ENCODE measurements at regions not wholly inside any gene's neighbourhood (a gene's known extent, or its start where the extent isn't known, plus 50 kb on each side); places are given as distances from the start of the nearest gene placed in this dataset.

DNA sequence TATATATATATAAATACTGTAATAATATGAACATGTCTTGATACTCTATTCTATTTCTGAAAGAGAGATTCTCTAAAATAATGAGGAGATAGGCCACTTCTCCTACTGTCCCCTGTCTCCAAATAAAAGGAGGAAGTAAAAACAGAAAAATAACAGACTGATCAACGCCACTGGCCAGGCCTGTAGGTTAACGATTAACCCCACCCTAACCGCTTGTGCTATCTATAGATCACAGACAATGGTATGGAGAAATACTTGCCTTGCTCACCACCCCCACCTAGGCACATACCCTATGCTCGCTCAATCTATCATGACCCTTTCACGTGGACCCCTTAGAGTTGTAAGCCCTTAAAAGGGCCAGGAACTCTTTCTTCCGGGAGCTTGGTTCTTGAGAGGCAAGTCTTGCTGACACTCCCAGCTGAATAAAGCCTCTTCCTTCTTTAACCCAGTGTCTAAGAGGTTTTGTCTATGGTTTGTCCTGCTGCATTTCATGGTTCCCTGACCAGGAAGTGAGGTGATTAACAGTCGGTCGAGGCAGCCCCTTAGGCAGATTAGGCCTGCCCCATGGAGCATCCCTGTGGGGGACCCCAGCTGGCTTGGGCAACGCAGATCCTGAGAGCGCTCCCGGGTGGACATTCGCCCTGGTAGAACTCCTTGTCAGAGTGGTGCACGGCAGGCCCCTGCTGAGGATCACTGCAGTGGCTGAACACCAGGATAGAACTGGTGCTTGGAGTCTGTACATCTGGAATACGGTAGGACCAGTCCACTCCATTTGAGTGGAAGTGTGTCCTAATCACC is 521.8 kb upstream of the CNTN3 start:
- Mint-ChIP-seq H3K4me3 (ENCODE audit: unreplicated experiment) (no peak overlapping the region), H3K4me1 (ENCODE audit: unreplicated experiment) (no peaks in the 10 kb centered on the region), H3K36me3 (ENCODE audit: low read depth, unreplicated experiment) (peaks cover 5% of the 10 kb centered on the region), H3K27me3 (ENCODE audit: unreplicated experiment) (peaks cover under 1% of the 10 kb centered on the region), H3K9me3 (ENCODE audit: unreplicated experiment) (no peaks in the 10 kb centered on the region), H3K27ac (ENCODE audit: unreplicated experiment) (no peak overlapping the region)
- TF ChIP-seq, protein P1, sequence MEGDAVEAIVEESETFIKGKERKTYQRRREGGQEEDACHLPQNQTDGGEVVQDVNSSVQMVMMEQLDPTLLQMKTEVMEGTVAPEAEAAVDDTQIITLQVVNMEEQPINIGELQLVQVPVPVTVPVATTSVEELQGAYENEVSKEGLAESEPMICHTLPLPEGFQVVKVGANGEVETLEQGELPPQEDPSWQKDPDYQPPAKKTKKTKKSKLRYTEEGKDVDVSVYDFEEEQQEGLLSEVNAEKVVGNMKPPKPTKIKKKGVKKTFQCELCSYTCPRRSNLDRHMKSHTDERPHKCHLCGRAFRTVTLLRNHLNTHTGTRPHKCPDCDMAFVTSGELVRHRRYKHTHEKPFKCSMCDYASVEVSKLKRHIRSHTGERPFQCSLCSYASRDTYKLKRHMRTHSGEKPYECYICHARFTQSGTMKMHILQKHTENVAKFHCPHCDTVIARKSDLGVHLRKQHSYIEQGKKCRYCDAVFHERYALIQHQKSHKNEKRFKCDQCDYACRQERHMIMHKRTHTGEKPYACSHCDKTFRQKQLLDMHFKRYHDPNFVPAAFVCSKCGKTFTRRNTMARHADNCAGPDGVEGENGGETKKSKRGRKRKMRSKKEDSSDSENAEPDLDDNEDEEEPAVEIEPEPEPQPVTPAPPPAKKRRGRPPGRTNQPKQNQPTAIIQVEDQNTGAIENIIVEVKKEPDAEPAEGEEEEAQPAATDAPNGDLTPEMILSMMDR (IDR thresholded peaks at IDR 0.05; ENCODE audit: unreplicated experiment) = no peak
- no peak for DNase-seq (ENCODE audit: low spot score)

DNA sequence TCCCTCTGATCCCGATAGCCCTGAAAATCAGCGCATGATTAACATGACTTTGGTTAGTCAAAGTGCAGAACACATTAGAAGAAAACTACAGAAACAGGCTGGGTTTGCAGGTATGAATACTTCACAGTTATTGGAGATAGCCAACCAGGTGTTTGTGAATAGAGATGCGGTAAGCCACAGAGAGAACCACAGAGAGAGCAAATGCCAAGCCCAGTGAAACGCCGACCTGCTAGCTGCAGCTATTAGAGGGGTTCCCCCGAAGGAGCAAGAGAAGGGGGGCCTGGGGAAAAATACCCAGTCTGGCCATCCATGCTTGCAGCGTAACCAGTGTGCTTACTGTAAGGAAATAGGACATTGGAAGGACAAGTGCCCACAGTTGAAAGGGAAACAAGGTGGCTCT is 523.9 kb upstream of the CNTN3 start:
- Mint-ChIP-seq H3K4me1 (ENCODE audit: unreplicated experiment) (no peaks in the 10 kb centered on the region), H3K4me3 (ENCODE audit: unreplicated experiment) (no peak overlapping the region), H3K27ac (ENCODE audit: unreplicated experiment) (no peak overlapping the region), H3K27me3 (ENCODE audit: unreplicated experiment) (peaks cover 3% of the 10 kb centered on the region), H3K9me3 (ENCODE audit: unreplicated experiment) (no peaks in the 10 kb centered on the region), H3K36me3 (ENCODE audit: low read depth, unreplicated experiment) (peaks cover 5% of the 10 kb centered on the region)
- TF ChIP-seq, protein P1 (IDR thresholded peaks at IDR 0.05; ENCODE audit: unreplicated experiment) = no peak
- no peak for DNase-seq (ENCODE audit: low spot score)

DNA sequence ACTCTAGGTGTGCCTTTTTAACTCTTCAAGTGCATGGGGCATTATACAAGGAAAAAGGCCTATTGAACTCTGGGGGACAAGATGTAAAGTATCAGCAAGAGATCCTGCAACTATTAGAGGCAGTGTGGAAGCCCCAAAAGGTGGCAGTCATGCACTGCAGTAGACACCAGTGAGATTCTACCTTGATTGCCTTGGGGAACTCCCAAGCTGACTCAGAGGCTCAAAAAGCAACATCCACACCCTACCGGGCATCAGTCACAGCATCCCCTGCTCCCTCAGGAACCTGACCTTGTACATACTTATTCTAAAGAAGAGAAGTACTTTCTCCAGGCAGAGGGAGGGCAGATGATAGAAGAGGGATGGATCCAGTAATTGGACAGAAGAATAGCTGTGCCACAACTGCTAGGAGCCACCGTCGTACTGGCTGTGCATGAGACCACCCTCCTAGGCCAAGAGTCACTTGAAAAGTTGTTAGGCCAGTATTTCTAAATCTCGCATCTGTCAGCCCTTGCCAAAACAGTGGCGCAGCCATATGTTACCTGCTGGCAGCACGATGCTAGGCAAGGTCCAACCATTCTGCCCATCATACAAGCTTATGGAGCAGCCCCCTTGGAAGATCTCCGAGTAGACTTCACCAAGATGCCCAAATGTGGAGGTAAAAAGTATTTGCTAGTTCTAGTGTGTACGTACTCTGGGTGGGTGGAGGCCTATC is 523.1 kb upstream of the FRG2C start:
- TF ChIP-seq, protein P1 (IDR thresholded peaks at IDR 0.05; ENCODE audit: unreplicated experiment) = no peak
- Mint-ChIP-seq H3K4me3 (ENCODE audit: unreplicated experiment) (no peak overlapping the region), H3K9me3 (ENCODE audit: unreplicated experiment) (no peaks in the 10 kb centered on the region), H3K27ac (ENCODE audit: unreplicated experiment) (no peak overlapping the region), H3K36me3 (ENCODE audit: low read depth, unreplicated experiment) (peaks cover 5% of the 10 kb centered on the region), H3K4me1 (ENCODE audit: unreplicated experiment) (no peaks in the 10 kb centered on the region), H3K27me3 (ENCODE audit: unreplicated experiment) (peaks cover 3% of the 10 kb centered on the region)
- DNase-seq (ENCODE audit: low spot score) = no peak

DNA sequence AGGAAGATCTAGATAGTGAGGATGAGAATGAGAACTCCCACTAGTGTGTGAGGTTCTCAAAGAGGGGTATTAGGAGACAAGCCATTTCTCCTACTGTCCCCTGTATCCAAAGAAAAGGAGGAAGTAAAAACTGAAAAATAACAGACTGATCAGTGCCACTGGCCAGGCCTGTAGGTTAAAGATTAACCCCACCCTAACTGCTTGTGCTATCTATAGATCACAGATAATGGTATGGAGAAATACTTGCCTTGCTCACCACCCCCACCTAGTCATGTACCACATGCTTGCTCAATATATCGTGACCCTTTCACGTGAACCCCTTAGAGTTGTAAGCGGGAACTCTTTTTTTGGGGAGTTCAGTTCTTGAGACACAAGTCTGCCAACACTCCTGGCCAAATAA is 519.7 kb upstream of the FRG2C start:
- H3K4me3 Mint-ChIP-seq (ENCODE audit: unreplicated experiment) = no peak overlapping the region
- TF ChIP-seq, protein P1 (IDR thresholded peaks at IDR 0.05; ENCODE audit: unreplicated experiment) = no peak
- H3K36me3 Mint-ChIP-seq (ENCODE audit: low read depth, unreplicated experiment) = no peaks in the 10 kb centered on the region
- H3K9me3 Mint-ChIP-seq (ENCODE audit: unreplicated experiment) = no peaks in the 10 kb centered on the region
- H3K27ac Mint-ChIP-seq (ENCODE audit: unreplicated experiment) = no peak overlapping the region
- H3K4me1 Mint-ChIP-seq (ENCODE audit: unreplicated experiment) = no peaks in the 10 kb centered on the region
- DNase-seq (ENCODE audit: low spot score) = no peak
- peaks cover 3% of the 10 kb centered on the region for H3K27me3 Mint-ChIP-seq (ENCODE audit: unreplicated experiment)

Measured in endothelial cell (in vitro differentiated cells).